Neural progenitor cell (in vitro differentiated cells): ENCODE measurements at regions not wholly inside any gene's neighbourhood (a gene's known extent, or its start where the extent isn't known, plus 50 kb on each side); places are given as distances from the start of the nearest gene placed in this dataset.

Experiments
- DNase-seq: peaks from one replicate; pipeline ENCODE4 v3.0.0-alpha.2; 2016; ENCODE audit warnings: low spot score
- H2AFZ ChIP-seq: fragments of 200-600 bp; sonication (generic); replicated peaks from 2 replicates; pipeline ENCODE4 v1.6.1; 2016; ENCODE audit warnings: antibody characterized with exemption
- H3F3A ChIP-seq: fragments of 200-600 bp; sonication (generic); 2 replicates; pipeline ENCODE4 v1.6.1; 2016; ENCODE audit warnings: antibody characterized with exemption, low read depth
- H3K27ac ChIP-seq: fragments of 200-600 bp; sonication (generic); 2 replicates; pipeline ENCODE4 v1.5.1; 2016; ENCODE audit warnings: mild to moderate bottlenecking
- H3K27me3 ChIP-seq: fragments of 200-600 bp; sonication (generic); 2 replicates; pipeline ENCODE4 v1.6.1; 2016; ENCODE audit warnings: mild to moderate bottlenecking, moderate library complexity
- H3K36me3 ChIP-seq: fragments of 200-600 bp; sonication (generic); 2 replicates; pipeline ENCODE4 v1.5.1; 2016
- H3K4me1 ChIP-seq: fragments of 200-600 bp; sonication (generic); 2 replicates; pipeline ENCODE4 v1.6.1; 2016; ENCODE audit warnings: mixed run types
- H3K4me2 ChIP-seq: fragments of 200-600 bp; sonication (generic); 2 replicates; pipeline ENCODE4 v1.6.1; 2016
- H3K4me3 ChIP-seq: fragments of 200-600 bp; sonication (generic); 2 replicates; pipeline ENCODE4 v1.5.1; 2016
- H3K79me2 ChIP-seq: fragments of 200-600 bp; sonication (generic); 2 replicates; pipeline ENCODE4 v1.6.1; 2016; ENCODE audit warnings: low read depth
- H3K9ac ChIP-seq: fragments of 200-600 bp; sonication (generic); 2 replicates; pipeline ENCODE4 v1.6.1; 2016
- H3K9me3 ChIP-seq: fragments of 200-600 bp; sonication (generic); 2 replicates; pipeline ENCODE4 v1.5.1; 2016; ENCODE audit warnings: low read depth
- H4K20me1 ChIP-seq: fragments of 200-600 bp; sonication (generic); 2 replicates; pipeline ENCODE4 v1.6.1; 2016; ENCODE audit warnings: low read depth
- H3K27ac Mint-ChIP-seq: 3 replicates; pipeline ENCODE4 v1.8.0; 2021; ENCODE audit warnings: mixed read lengths
- H3K27me3 Mint-ChIP-seq: 2 replicates; pipeline ENCODE4 v1.8.0; 2022; ENCODE audit warnings: low read depth, mild to moderate bottlenecking, inconsistent platforms, moderate library complexity, mixed read lengths; ENCODE audit not compliant: insufficient read depth
- H3K36me3 Mint-ChIP-seq: 3 replicates; pipeline ENCODE4 v1.8.0; 2021; ENCODE audit warnings: mixed read lengths
- H3K4me1 Mint-ChIP-seq: 3 replicates; pipeline ENCODE4 v1.8.0; 2021; ENCODE audit warnings: mixed read lengths
- H3K4me3 Mint-ChIP-seq: 3 replicates; pipeline ENCODE4 v1.8.0; 2021; ENCODE audit warnings: mild to moderate bottlenecking, moderate library complexity, mixed read lengths
- H3K9me3 Mint-ChIP-seq: 3 replicates; pipeline ENCODE4 v1.8.0; 2020; ENCODE audit warnings: mixed read lengths
- CTCF ChIP-seq: fragments of 200-600 bp; sonication (generic); IDR thresholded peaks from 2 replicates; pipeline ENCODE4 v1.5.1; 2017; ENCODE audit warnings: antibody characterized with exemption, mild to moderate bottlenecking
- EZH2 ChIP-seq: fragments of 200-600 bp; sonication (generic); IDR thresholded peaks from 2 replicates; pipeline ENCODE4 v1.6.1; 2017; ENCODE audit warnings: antibody characterized with exemption, mild to moderate bottlenecking, moderate library complexity
- EZH2phosphoT487 ChIP-seq: fragments of 200-600 bp; sonication (generic); IDR thresholded peaks from 2 replicates; pipeline ENCODE4 v1.6.1; 2017; ENCODE audit warnings: antibody characterized with exemption

DNA sequence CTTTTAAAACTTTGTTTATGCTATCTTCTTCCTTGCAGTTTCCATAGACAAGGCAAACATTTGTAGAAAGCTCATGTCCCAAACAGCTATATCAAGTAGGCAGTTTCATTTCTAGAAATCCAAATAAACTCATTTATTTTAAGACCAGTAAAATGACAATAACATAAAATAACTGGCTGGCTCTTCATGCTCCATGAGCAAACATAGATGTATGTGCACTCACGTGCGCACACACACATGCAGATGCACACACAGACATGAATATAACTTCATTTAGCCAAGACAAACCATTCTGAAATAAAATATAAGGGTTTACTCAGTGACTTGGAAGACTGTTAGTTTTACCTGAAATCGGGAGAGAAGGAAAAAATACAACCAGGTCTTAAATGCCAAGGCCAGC is 176.5 kb upstream of the GAS1 start:
- Histone ChIP-seq H3F3A (no peaks in the 10 kb centered on the region), H3K9me3 (no peaks in the 10 kb centered on the region), H3K36me3 (no peaks in the 10 kb centered on the region), H3K27ac (no peak overlapping the region), H3K27me3 (no peaks in the 10 kb centered on the region), H2AFZ (no peak overlapping the region), H4K20me1 (no peaks in the 10 kb centered on the region), H3K79me2 (no peaks in the 10 kb centered on the region), H3K4me3 (no peak overlapping the region), H3K4me2 (no peak overlapping the region), H3K9ac (no peak overlapping the region), H3K4me1 (no peaks in the 10 kb centered on the region)
- Mint-ChIP-seq H3K27ac (no peak overlapping the region), H3K9me3 (no peaks in the 10 kb centered on the region), H3K36me3 (no peaks in the 10 kb centered on the region), H3K27me3 (peaks cover 2% of the 10 kb centered on the region), H3K4me1 (no peaks in the 10 kb centered on the region), H3K4me3 (no peak overlapping the region)
- no peak for TF ChIP-seq EZH2phosphoT487
- no peak for TF ChIP-seq EZH2
- no peak for TF ChIP-seq CTCF
- no peak for DNase-seq

DNA sequence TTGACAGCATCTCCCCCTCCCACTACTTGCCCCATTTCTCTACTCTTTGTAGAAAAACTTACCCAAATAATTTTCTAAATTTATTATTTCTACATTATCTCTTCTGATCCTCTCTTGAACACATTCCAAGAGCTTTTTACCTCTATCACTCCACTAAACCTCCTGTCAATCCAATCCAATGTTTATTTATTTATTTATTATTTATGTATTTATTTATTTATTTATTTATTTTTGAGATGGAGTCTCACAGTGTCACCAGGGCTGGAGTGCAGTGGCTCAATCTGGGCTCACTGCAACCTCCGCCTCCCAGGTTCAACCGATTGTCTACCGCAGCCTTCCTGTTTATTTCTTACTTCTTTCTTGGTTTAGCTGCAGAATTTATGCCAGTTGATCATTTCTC is 178.5 kb upstream of the GAS1 start:
- no peak overlapping the region for H3K27ac Mint-ChIP-seq
- no peaks in the 10 kb centered on the region for H3K4me1 ChIP-seq
- H3K4me2 ChIP-seq, result no peak overlapping the region
- no peaks in the 10 kb centered on the region for H3K4me1 Mint-ChIP-seq
- TF ChIP-seq EZH2 (no peak), EZH2phosphoT487 (no peak), CTCF (no peak)
- no peaks in the 10 kb centered on the region for H3K36me3 Mint-ChIP-seq
- peaks cover 9% of the 10 kb centered on the region for H3K9me3 ChIP-seq
- H3K4me3 ChIP-seq, result no peak overlapping the region
- peaks cover 2% of the 10 kb centered on the region for H3K9me3 Mint-ChIP-seq
- peaks cover 2% of the 10 kb centered on the region for H3K27me3 Mint-ChIP-seq
- H4K20me1 ChIP-seq, result no peaks in the 10 kb centered on the region
- no peaks in the 10 kb centered on the region for H3K36me3 ChIP-seq
- no peak overlapping the region for H3K9ac ChIP-seq
- no peaks in the 10 kb centered on the region for H3F3A ChIP-seq
- no peak overlapping the region for H3K4me3 Mint-ChIP-seq
- H3K79me2 ChIP-seq, result no peaks in the 10 kb centered on the region
- H2AFZ ChIP-seq, result no peak overlapping the region
- DNase-seq, result no peak
- H3K27ac ChIP-seq, result no peak overlapping the region
- no peaks in the 10 kb centered on the region for H3K27me3 ChIP-seq

- Mint-ChIP-seq H3K4me1 (no peaks in the 10 kb centered on the region), H3K27ac (no peak overlapping the region)
- H3K9me3 ChIP-seq, result peaks cover 9% of the 10 kb centered on the region
Observed at GRCh38 chr9:87127543-87127942, 180.2 kb upstream of the GAS1 start.

More at GRCh38 chr9:87127543-87127942, 180.2 kb upstream of the GAS1 start:
- Histone ChIP-seq H4K20me1 (no peaks in the 10 kb centered on the region), H3K4me2 (no peak overlapping the region), H3F3A (no peaks in the 10 kb centered on the region), H3K4me3 (no peak overlapping the region), H3K79me2 (no peaks in the 10 kb centered on the region), H3K27ac (no peak overlapping the region), H3K36me3 (no peaks in the 10 kb centered on the region), H3K27me3 (no peaks in the 10 kb centered on the region), H2AFZ (no peak overlapping the region), H3K4me1 (no peaks in the 10 kb centered on the region), H3K9ac (no peak overlapping the region)
- TF ChIP-seq CTCF (no peak), EZH2phosphoT487 (no peak), EZH2 (no peak)
- peaks cover 2% of the 10 kb centered on the region for H3K27me3 Mint-ChIP-seq
- H3K9me3 Mint-ChIP-seq, result peaks cover 13% of the 10 kb centered on the region
- DNase-seq, result no peak
- H3K4me3 Mint-ChIP-seq, result no peak overlapping the region
- no peaks in the 10 kb centered on the region for H3K36me3 Mint-ChIP-seq
